ENCODE measurements at regions not wholly inside any gene's neighbourhood (a gene's known extent, or its start where the extent isn't known, plus 50 kb on each side); places are given as distances from the start of the nearest gene placed in this dataset.

- TF ChIP-seq POLR2AphosphoS5 (IDR thresholded peaks at IDR 0.05) (no peak), CTCF (IDR thresholded peaks at IDR 0.05) (no peak), POLR2A (IDR thresholded peaks at IDR 0.05) (no peak)
Observed at GRCh38 chr1:54477153-54477561, 70.9 kb upstream of the ACOT11 start.
